Fibroblast of lung (primary cell): ENCODE measurements at regions not wholly inside any gene's neighbourhood (a gene's known extent, or its start where the extent isn't known, plus 50 kb on each side); places are given as distances from the start of the nearest gene placed in this dataset.

Source experiments
- CTCF ChIP-seq, 2 donors: IDR thresholded peaks in 1 of 2; conservative IDR thresholded peaks in 1 of 2; 1 replicate in 1 of 2; 2 replicates in 1 of 2; pipeline ENCODE4 v1.5.1; 2011 to 2012; ENCODE audit warnings: low read length in 2 of 2, control low read depth in 1 of 2, inconsistent platforms in 1 of 2, low read depth in 1 of 2, mild to moderate bottlenecking in 1 of 2
- EZH2 ChIP-seq: IDR thresholded peaks from 2 replicates; pipeline ENCODE4 v1.5.1; 2012; ENCODE audit warnings: low read length, control low read depth, mild to moderate bottlenecking; ENCODE audit errors: missing control alignments

GRCh38 chr4:63784822-63785221 lies 624.4 kb downstream of the TECRL start:
- TF ChIP-seq EZH2 (no peak), CTCF (conservative IDR thresholded peaks at IDR 0.05 in 1 of 2, IDR thresholded peaks at IDR 0.05 in 1 of 2; ENCODE audit: low read depth in 1 of 2, low read length in 2 of 2) (no peak)
